ENCODE measurements at regions not wholly inside any gene's neighbourhood (a gene's known extent, or its start where the extent isn't known, plus 50 kb on each side); places are given as distances from the start of the nearest gene placed in this dataset.

- no peak for TF ChIP-seq CTBP2 (IDR thresholded peaks at IDR 0.05; ENCODE audit: borderline replicate concordance, insufficient read depth, insufficient read length, low read length)
- TF ChIP-seq CHD7 (IDR thresholded peaks at IDR 0.05; ENCODE audit: insufficient replicate concordance, low read length) = no peak
- no peak for TF ChIP-seq POU5F1 (IDR thresholded peaks at IDR 0.05; ENCODE audit: low read depth, low read length)
- no peak for TF ChIP-seq GABPA (IDR thresholded peaks at IDR 0.05; ENCODE audit: borderline replicate concordance, insufficient read depth, low read length)
- no peak for TF ChIP-seq E2F6 (IDR thresholded peaks at IDR 0.05)
- no peak for TF ChIP-seq FOSL1 (IDR thresholded peaks at IDR 0.05; ENCODE audit: insufficient read depth, low read depth, low read length)
These were observed 353.3 kb downstream of the RAB28 start (continued) for GRCh38 chr4:13130848-13131247.
